GM23248 (cell line): ENCODE measurements at regions not wholly inside any gene's neighbourhood (a gene's known extent, or its start where the extent isn't known, plus 50 kb on each side); places are given as distances from the start of the nearest gene placed in this dataset.
"Not testable (repeated sequence)": the region's sequence is repeated elsewhere in the genome, so short reads cannot be mapped to it uniquely, and the experiment has no call there.

Experiments
- DNase-seq: peaks from one replicate; pipeline ENCODE4 v3.0.0-alpha.2; 2015
- H2AFZ ChIP-seq: fragments of 200-600 bp; sonication (generic); 2 replicates; pipeline ENCODE4 v1.6.1; 2016; ENCODE audit warnings: antibody characterized with exemption
- H3F3A ChIP-seq: fragments of 200-600 bp; sonication (generic); 2 replicates; pipeline ENCODE4 v1.6.1; 2016; ENCODE audit warnings: mild to moderate bottlenecking, antibody characterized with exemption, mixed run types; ENCODE audit not compliant: insufficient read depth
- H3K27ac ChIP-seq: fragments of 200-600 bp; sonication (generic); 2 replicates; pipeline ENCODE4 v1.5.1; 2016; ENCODE audit warnings: mild to moderate bottlenecking
- H3K27me3 ChIP-seq: fragments of 200-600 bp; sonication (generic); replicated peaks from 2 replicates; pipeline ENCODE4 v1.6.1; 2016; ENCODE audit warnings: mild to moderate bottlenecking; ENCODE audit not compliant: insufficient read depth
- H3K36me3 ChIP-seq: fragments of 200-600 bp; sonication (generic); 2 replicates; pipeline ENCODE4 v1.6.1; 2016; ENCODE audit warnings: low read depth, mild to moderate bottlenecking
- H3K4me1 ChIP-seq: fragments of 200-600 bp; sonication (generic); 2 replicates; pipeline ENCODE4 v1.6.1; 2016; ENCODE audit warnings: mild to moderate bottlenecking; ENCODE audit not compliant: insufficient read depth
- H3K4me2 ChIP-seq: fragments of 200-600 bp; sonication (generic); one replicate; pipeline ENCODE4 v1.6.1; 2016; ENCODE audit warnings: mild to moderate bottlenecking; ENCODE audit not compliant: unreplicated experiment
- H3K4me3 ChIP-seq: fragments of 200-600 bp; sonication (generic); 2 replicates; pipeline ENCODE4 v1.5.1; 2016; ENCODE audit warnings: mild to moderate bottlenecking
- H3K79me2 ChIP-seq: fragments of 200-600 bp; sonication (generic); 2 replicates; pipeline ENCODE4 v1.6.1; 2016; ENCODE audit warnings: mild to moderate bottlenecking; ENCODE audit not compliant: insufficient read depth
- H3K9ac ChIP-seq: fragments of 200-600 bp; sonication (generic); 2 replicates; pipeline ENCODE4 v1.6.1; 2016; ENCODE audit warnings: mild to moderate bottlenecking
- H3K9me2 ChIP-seq: fragments of 200-600 bp; sonication (generic); 2 replicates; pipeline ENCODE4 v1.6.1; 2016; ENCODE audit warnings: mixed run types, mild to moderate bottlenecking, moderate library complexity; ENCODE audit not compliant: insufficient read depth
- H3K9me3 ChIP-seq: fragments of 200-600 bp; sonication (generic); one replicate; pipeline ENCODE4 v1.6.1; 2017; ENCODE audit warnings: low read depth
- H4K20me1 ChIP-seq: fragments of 200-600 bp; sonication (generic); 2 replicates; pipeline ENCODE4 v1.6.0; 2016; ENCODE audit not compliant: insufficient read depth
- EZH2 ChIP-seq: fragments of 200-600 bp; sonication (generic); IDR thresholded peaks from 2 replicates; pipeline ENCODE4 v1.6.1; 2018; ENCODE audit warnings: antibody characterized with exemption, mild to moderate bottlenecking; ENCODE audit not compliant: insufficient read depth, poor library complexity, severe bottlenecking
- EZH2phosphoT487 ChIP-seq: fragments of 200-600 bp; sonication (generic); IDR thresholded peaks from 2 replicates; pipeline ENCODE4 v1.6.1; 2018; ENCODE audit warnings: antibody characterized with exemption, moderate library complexity, mild to moderate bottlenecking, low read depth; ENCODE audit not compliant: insufficient read depth
- WGBS, 2 experiments: methylation state at CpG; one replicate each; pipeline ENCODE4 v1.1.6; 2015 to 2017; ENCODE audit warnings: low lambda C conversion rate in 2 of 2, low coverage in 1 of 2; ENCODE audit errors: missing lambda C conversion rate in 2 of 2; 5-methylcytosine and 5-hydroxymethylcytosine counted together
- in situ Hi-C: fragments of 300-500 bp; cut with MboI; formaldehyde crosslinking; loops from 2 replicates; pipeline ENCODE4 v1.15.0; 2020

DNA sequence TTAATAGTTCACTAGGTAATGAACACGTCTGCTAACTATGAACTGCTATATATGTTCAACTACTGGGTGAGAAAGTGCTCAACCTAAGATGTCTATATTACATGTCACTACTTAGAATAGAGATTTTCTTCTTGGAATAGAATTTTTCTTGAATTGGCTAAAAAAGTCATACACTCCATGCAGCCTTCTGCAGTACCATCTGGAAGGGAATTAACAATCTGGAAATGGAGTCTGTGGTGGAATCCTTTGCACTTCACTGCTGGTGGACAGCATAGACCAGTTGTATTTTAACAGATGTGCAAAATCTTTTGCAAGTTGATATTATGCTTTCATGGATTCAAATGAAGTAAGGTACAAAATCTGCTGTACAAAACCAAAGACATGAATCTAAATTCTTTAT, 799.6 kb downstream of the KCNJ3 start:
- H3K36me3 ChIP-seq: no peaks in the 10 kb centered on the region
- TF ChIP-seq EZH2 (no peak), EZH2phosphoT487 (no peak)
- no peaks in the 10 kb centered on the region for H3K9me2 ChIP-seq
- 4 to 6% methylated on average over 1 of the region's 1 CpG for WGBS, 2 experiments
- H4K20me1 ChIP-seq: no peaks in the 10 kb centered on the region
- H3K27me3 ChIP-seq: no peaks in the 10 kb centered on the region
- no peak for DNase-seq
- H3K4me3 ChIP-seq: no peak overlapping the region
- no peak overlapping the region for H2AFZ ChIP-seq
- H3K4me1 ChIP-seq: no peaks in the 10 kb centered on the region
- no peaks in the 10 kb centered on the region for H3F3A ChIP-seq
- H3K9me3 ChIP-seq: no peaks in the 10 kb centered on the region
- H3K27ac ChIP-seq: no peak overlapping the region
- no peaks in the 10 kb centered on the region for H3K79me2 ChIP-seq
- in situ Hi-C loops: no loop called here
- no peak overlapping the region for H3K4me2 ChIP-seq
- no peak overlapping the region for H3K9ac ChIP-seq

DNA sequence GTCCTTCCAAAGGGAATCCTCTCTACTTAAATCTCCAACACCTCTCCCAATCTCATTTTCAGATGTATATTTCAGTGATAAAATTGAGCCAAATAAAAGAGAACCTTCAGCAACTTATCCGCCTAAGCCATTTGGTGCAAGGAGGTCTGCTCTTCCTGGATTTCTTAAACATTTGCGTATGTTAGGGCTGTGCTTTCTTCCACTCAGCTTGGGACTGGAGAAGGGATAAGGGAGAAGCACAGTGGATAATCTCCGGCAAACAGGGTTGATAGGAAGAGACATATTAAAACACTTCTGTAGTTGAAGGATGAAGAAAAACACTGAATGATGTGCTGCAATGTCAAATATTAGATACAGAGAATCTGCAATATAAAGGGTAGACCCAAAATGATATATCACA, 796.2 kb downstream of the KCNJ3 start:
- 10 to 16% methylated on average over 3 of the region's 3 CpGs for WGBS, 2 experiments
- Histone ChIP-seq H3K9me2 (no peaks in the 10 kb centered on the region), H3K4me1 (no peaks in the 10 kb centered on the region), H3K27me3 (no peaks in the 10 kb centered on the region), H3K36me3 (no peaks in the 10 kb centered on the region), H3K27ac (no peak overlapping the region), H3F3A (no peaks in the 10 kb centered on the region), H3K9me3 (no peaks in the 10 kb centered on the region), H3K79me2 (no peaks in the 10 kb centered on the region), H3K4me2 (no peak overlapping the region), H3K9ac (no peak overlapping the region), H4K20me1 (no peaks in the 10 kb centered on the region), H2AFZ (no peak overlapping the region), H3K4me3 (no peak overlapping the region)
- no peak for DNase-seq
- in situ Hi-C loops: no loop called here
- TF ChIP-seq EZH2phosphoT487: no peak
- TF ChIP-seq EZH2: no peak

GRCh38 chr2:155485141-155485842, 786.8 kb downstream of the KCNJ3 start:
- Histone ChIP-seq H3F3A (no peaks in the 10 kb centered on the region), H3K4me1 (no peaks in the 10 kb centered on the region), H3K36me3 (no peaks in the 10 kb centered on the region), H3K4me2 (no peak overlapping the region), H3K27me3 (no peaks in the 10 kb centered on the region), H3K9me2 (no peaks in the 10 kb centered on the region), H3K4me3 (no peak overlapping the region), H3K9ac (no peak overlapping the region), H3K79me2 (no peaks in the 10 kb centered on the region), H3K9me3 (no peaks in the 10 kb centered on the region), H3K27ac (no peak overlapping the region), H4K20me1 (no peaks in the 10 kb centered on the region), H2AFZ (no peak overlapping the region)
- DNase-seq: no peak
- in situ Hi-C loops: no loop called here
- 4 to 8% methylated on average over 3 of the region's 3 CpGs for WGBS, 2 experiments
- TF ChIP-seq EZH2 (no peak), EZH2phosphoT487 (no peak)

DNA sequence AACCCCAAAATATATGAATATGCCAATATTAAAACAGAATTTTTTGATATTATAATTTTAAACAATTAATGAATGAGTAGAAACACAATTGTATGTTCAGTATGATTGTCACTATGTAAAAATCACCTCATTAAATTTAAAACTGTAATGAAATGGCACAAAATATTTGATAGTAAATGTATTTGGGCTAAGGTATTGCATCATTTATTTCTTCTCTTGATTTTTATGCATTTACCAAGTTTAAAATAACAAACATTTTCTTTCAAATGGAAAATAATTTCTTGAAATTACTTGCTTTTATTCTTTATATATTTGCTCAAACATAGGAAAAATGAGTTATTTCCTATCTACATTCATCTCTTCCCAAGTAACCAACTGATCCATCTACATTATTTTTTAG, 782.6 kb downstream of the KCNJ3 start:
- TF ChIP-seq EZH2phosphoT487 (no peak), EZH2 (no peak)
- in situ Hi-C loops: no loop called here
- Histone ChIP-seq H3K4me1 (no peaks in the 10 kb centered on the region), H3F3A (no peaks in the 10 kb centered on the region), H3K27ac (no peak overlapping the region), H3K36me3 (no peaks in the 10 kb centered on the region), H3K4me2 (no peak overlapping the region), H4K20me1 (no peaks in the 10 kb centered on the region), H2AFZ (no peak overlapping the region), H3K79me2 (no peaks in the 10 kb centered on the region), H3K9me3 (no peaks in the 10 kb centered on the region), H3K27me3 (no peaks in the 10 kb centered on the region), H3K9me2 (no peaks in the 10 kb centered on the region), H3K4me3 (no peak overlapping the region), H3K9ac (no peak overlapping the region)
- no peak for DNase-seq

DNA sequence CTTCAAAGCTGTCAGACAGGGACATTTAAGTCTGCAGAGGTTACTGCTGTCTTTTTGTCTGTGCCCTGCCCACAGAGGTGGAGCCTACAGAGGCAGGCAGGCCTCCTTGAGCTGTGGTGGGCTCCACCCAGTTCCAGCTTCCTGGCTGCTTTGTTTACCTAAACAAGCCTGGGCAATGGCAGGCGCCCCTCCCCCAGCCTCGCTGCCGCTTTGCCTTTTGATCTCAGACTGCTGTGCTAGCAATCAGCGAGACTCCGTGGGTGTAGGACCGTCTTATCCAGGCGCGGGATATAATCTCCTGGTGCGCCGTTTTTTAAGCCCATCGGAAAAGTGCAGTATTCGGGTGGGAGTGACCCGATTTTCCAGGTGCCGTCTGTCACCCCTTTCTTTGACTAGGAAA, 773.5 kb downstream of the KCNJ3 start:
- in situ Hi-C loops, H3K4me2 ChIP-seq, H3F3A ChIP-seq, H3K9ac ChIP-seq, H3K4me3 ChIP-seq, H3K4me1 ChIP-seq, H3K27me3 ChIP-seq, H3K9me2 ChIP-seq, H3K36me3 ChIP-seq, H2AFZ ChIP-seq, H4K20me1 ChIP-seq, H3K79me2 ChIP-seq, DNase-seq, H3K27ac ChIP-seq, H3K9me3 ChIP-seq: not testable (repeated sequence)
- 65 to 67% methylated on average over 14 of the region's 14 CpGs for WGBS, 2 experiments
